ENCODE measurements at regions not wholly inside any gene's neighbourhood (a gene's known extent, or its start where the extent isn't known, plus 50 kb on each side); places are given as distances from the start of the nearest gene placed in this dataset.

GRCh38 chrX:131783555-131784308 lies 239.4 kb upstream of the STK26 start:
- DNase-seq (ENCODE audit: low read depth): no peak
- no peak overlapping the region for H3K4me3 ChIP-seq (ENCODE audit: low read depth, low read length)
- TF ChIP-seq CTCF (IDR thresholded peaks at IDR 0.05; ENCODE audit: low read depth, low read length) (no peak), MAX (IDR thresholded peaks at IDR 0.05; ENCODE audit: low read depth, low read length) (no peak), POLR2A (IDR thresholded peaks at IDR 0.05; ENCODE audit: extremely low read depth, insufficient read length) (no peak), MYC (IDR thresholded peaks at IDR 0.05; ENCODE audit: low read depth, low read length) (no peak)

- DNase-seq (ENCODE audit: low read depth): no peak
- no peak overlapping the region for H3K4me3 ChIP-seq (ENCODE audit: low read depth, low read length)
- TF ChIP-seq MYC (IDR thresholded peaks at IDR 0.05; ENCODE audit: low read depth, low read length) (no peak), CTCF (IDR thresholded peaks at IDR 0.05; ENCODE audit: low read depth, low read length) (no peak), MAX (IDR thresholded peaks at IDR 0.05; ENCODE audit: low read depth, low read length) (no peak), POLR2A (IDR thresholded peaks at IDR 0.05; ENCODE audit: extremely low read depth, insufficient read length) (no peak)
Measured at GRCh38 chrX:131789664-131790063, 233.4 kb upstream of the STK26 start.

- no peak for DNase-seq (ENCODE audit: low read depth)
- H3K4me3 ChIP-seq (ENCODE audit: low read depth, low read length): no peak overlapping the region
- no peak for TF ChIP-seq POLR2A (IDR thresholded peaks at IDR 0.05; ENCODE audit: extremely low read depth, insufficient read length)
- no peak for TF ChIP-seq MAX (IDR thresholded peaks at IDR 0.05; ENCODE audit: low read depth, low read length)
- no peak for TF ChIP-seq CTCF (IDR thresholded peaks at IDR 0.05; ENCODE audit: low read depth, low read length)
- TF ChIP-seq MYC (IDR thresholded peaks at IDR 0.05; ENCODE audit: low read depth, low read length): no peak
Measured at GRCh38 chrX:131791608-131792355, 231.3 kb upstream of the STK26 start.

- no peak overlapping the region for H3K4me3 ChIP-seq (ENCODE audit: low read depth, low read length)
- DNase-seq (ENCODE audit: low read depth): no peak
- TF ChIP-seq MAX (IDR thresholded peaks at IDR 0.05; ENCODE audit: low read depth, low read length) (no peak), CTCF (IDR thresholded peaks at IDR 0.05; ENCODE audit: low read depth, low read length) (no peak), MYC (IDR thresholded peaks at IDR 0.05; ENCODE audit: low read depth, low read length) (no peak), POLR2A (IDR thresholded peaks at IDR 0.05; ENCODE audit: extremely low read depth, insufficient read length) (no peak)
Measured at GRCh38 chrX:131792356-131792749, 230.7 kb upstream of the STK26 start.

- H3K4me3 ChIP-seq (ENCODE audit: low read depth, low read length): no peak overlapping the region
- DNase-seq (ENCODE audit: low read depth): no peak
- TF ChIP-seq POLR2A (IDR thresholded peaks at IDR 0.05; ENCODE audit: extremely low read depth, insufficient read length): no peak
- TF ChIP-seq MAX (IDR thresholded peaks at IDR 0.05; ENCODE audit: low read depth, low read length): no peak
- no peak for TF ChIP-seq MYC (IDR thresholded peaks at IDR 0.05; ENCODE audit: low read depth, low read length)
- no peak for TF ChIP-seq CTCF (IDR thresholded peaks at IDR 0.05; ENCODE audit: low read depth, low read length)
Measured at GRCh38 chrX:131792789-131793462, 230.2 kb upstream of the STK26 start.

All from NB4 (cell line).